ENCODE measurements at regions not wholly inside any gene's neighbourhood (a gene's known extent, or its start where the extent isn't known, plus 50 kb on each side); places are given as distances from the start of the nearest gene placed in this dataset.

- H3K36me3 ChIP-seq (ENCODE audit: control insufficient read depth, insufficient read depth, low read length), result no peaks in the 10 kb centered on the region
- Mint-ChIP-seq H3K9me3 (peaks cover 0 to 2% of the 10 kb centered on the region in 2 donors), H3K4me1 (peaks cover 0 to 7% of the 10 kb centered on the region in 2 donors), H3K4me3 (no peak overlapping the region), H3K27me3 (ENCODE audit: low read depth in 2 of 2) (no peaks in the 10 kb centered on the region), H3K27ac (no peak overlapping the region), H3K36me3 (no peaks in the 10 kb centered on the region)
- TF ChIP-seq CTCF (IDR thresholded peaks at IDR 0.05), result no peak
- intact Hi-C loops (cut with micrococcal nuclease), result no loop called here
- DNase-seq (no peak), ATAC-seq (no peak)
- peaks cover 8% of the 10 kb centered on the region for H3K4me1 ChIP-seq (ENCODE audit: control insufficient read depth, insufficient read depth, low read length)
- no peaks in the 10 kb centered on the region for H3K27me3 ChIP-seq (ENCODE audit: control insufficient read depth, insufficient read depth, low read length)
- H3K9me3 ChIP-seq (ENCODE audit: control insufficient read depth, insufficient read depth, low read length), result no peaks in the 10 kb centered on the region
- H3K4me3 ChIP-seq (ENCODE audit: low read length), result no peak overlapping the region
- H3K27ac ChIP-seq (ENCODE audit: low read length), result no peak overlapping the region
- 100% methylated on average over 1 of the region's 1 CpG for WGBS (ENCODE audit: insufficient coverage)
These were observed 72.9 kb upstream of the CDK1 start for GRCh38 chr10:60705376-60705775.

- no peak for ATAC-seq
These were observed 73.8 kb upstream of the CDK1 start for GRCh38 chr10:60704471-60704870.

GRCh38 chr10:60703266-60704041 lies 74.8 kb upstream of the CDK1 start:
- Histone ChIP-seq H3K27ac (ENCODE audit: low read length) (no peak overlapping the region), H3K27me3 (ENCODE audit: control insufficient read depth, insufficient read depth, low read length) (no peaks in the 10 kb centered on the region), H3K9me3 (ENCODE audit: control insufficient read depth, insufficient read depth, low read length) (no peaks in the 10 kb centered on the region), H3K36me3 (ENCODE audit: control insufficient read depth, insufficient read depth, low read length) (no peaks in the 10 kb centered on the region), H3K4me3 (ENCODE audit: low read length) (no peak overlapping the region), H3K4me1 (ENCODE audit: control insufficient read depth, insufficient read depth, low read length) (peaks cover 3% of the 10 kb centered on the region)
- Mint-ChIP-seq H3K4me1 (peaks cover 0 to under 1% of the 10 kb centered on the region in 2 donors), H3K27me3 (ENCODE audit: low read depth in 2 of 2) (no peaks in the 10 kb centered on the region), H3K4me3 (no peak overlapping the region), H3K27ac (no peak overlapping the region), H3K9me3 (peaks cover 0 to 2% of the 10 kb centered on the region in 2 donors), H3K36me3 (no peaks in the 10 kb centered on the region)
- no peak for TF ChIP-seq CTCF (IDR thresholded peaks at IDR 0.05)
- WGBS (ENCODE audit: insufficient coverage), result 90% methylated on average over 4 of the region's 7 CpGs
- ATAC-seq, result no peak
- no peak for DNase-seq
- intact Hi-C loops (cut with micrococcal nuclease), result no loop called here

More at GRCh38 chr10:60704471-60704870, 73.8 kb upstream of the CDK1 start:
- Mint-ChIP-seq H3K36me3 (no peaks in the 10 kb centered on the region), H3K4me3 (no peak overlapping the region), H3K27ac (no peak overlapping the region), H3K4me1 (peaks cover 0 to 7% of the 10 kb centered on the region in 2 donors), H3K9me3 (peaks cover 0 to 2% of the 10 kb centered on the region in 2 donors), H3K27me3 (ENCODE audit: low read depth in 2 of 2) (no peaks in the 10 kb centered on the region)
- intact Hi-C loops (cut with micrococcal nuclease), result no loop called here
- no peaks in the 10 kb centered on the region for H3K9me3 ChIP-seq (ENCODE audit: control insufficient read depth, insufficient read depth, low read length)
- H3K36me3 ChIP-seq (ENCODE audit: control insufficient read depth, insufficient read depth, low read length), result no peaks in the 10 kb centered on the region
- no peak overlapping the region for H3K4me3 ChIP-seq (ENCODE audit: low read length)
- DNase-seq, result no peak
- H3K27me3 ChIP-seq (ENCODE audit: control insufficient read depth, insufficient read depth, low read length), result no peaks in the 10 kb centered on the region
- no peak for TF ChIP-seq CTCF (IDR thresholded peaks at IDR 0.05)
- WGBS (ENCODE audit: insufficient coverage), result no CpG with 5 or more reads among the region's 3 CpGs
- no peak overlapping the region for H3K27ac ChIP-seq (ENCODE audit: low read length)
- peaks cover 5% of the 10 kb centered on the region for H3K4me1 ChIP-seq (ENCODE audit: control insufficient read depth, insufficient read depth, low read length)

- H3K36me3 ChIP-seq (ENCODE audit: control insufficient read depth, insufficient read depth, low read length), result no peaks in the 10 kb centered on the region
- no peaks in the 10 kb centered on the region for H3K9me3 ChIP-seq (ENCODE audit: control insufficient read depth, insufficient read depth, low read length)
- H3K36me3 Mint-ChIP-seq, result no peaks in the 10 kb centered on the region
- no peaks in the 10 kb centered on the region for H3K4me1 ChIP-seq (ENCODE audit: control insufficient read depth, insufficient read depth, low read length)
- no peaks in the 10 kb centered on the region for H3K4me1 Mint-ChIP-seq
- no peak overlapping the region for H3K27ac Mint-ChIP-seq
- DNase-seq, result no peak
- H3K4me3 Mint-ChIP-seq, result no peak overlapping the region
- intact Hi-C loops (cut with micrococcal nuclease), result no loop called here
- no peak overlapping the region for H3K27ac ChIP-seq (ENCODE audit: low read length)
- H3K4me3 ChIP-seq (ENCODE audit: low read length), result no peak overlapping the region
- TF ChIP-seq CTCF (IDR thresholded peaks at IDR 0.05), result no peak
- ATAC-seq, result no peak
- no peaks in the 10 kb centered on the region for H3K27me3 Mint-ChIP-seq (ENCODE audit: low read depth in 2 of 2)
- H3K27me3 ChIP-seq (ENCODE audit: control insufficient read depth, insufficient read depth, low read length), result no peaks in the 10 kb centered on the region
- H3K9me3 Mint-ChIP-seq, result peaks cover 3 to 8% of the 10 kb centered on the region in 2 donors
These were observed 90.6 kb upstream of the CDK1 start for GRCh38 chr10:60687679-60688078.

Data from natural killer cell (primary cell).